ENCODE measurements at regions not wholly inside any gene's neighbourhood (a gene's known extent, or its start where the extent isn't known, plus 50 kb on each side); places are given as distances from the start of the nearest gene placed in this dataset.

GRCh38 chr3:72115307-72115706 lies 330.4 kb upstream of the PROK2 start:
- TF ChIP-seq POLR2AphosphoS5 (IDR thresholded peaks at IDR 0.05; ENCODE audit: low read depth, low read length) (no peak), POLR2A (IDR thresholded peaks at IDR 0.05; ENCODE audit: low read depth, low read length) (no peak), SPI1 (IDR thresholded peaks at IDR 0.05; ENCODE audit: low read depth, low read length) (no peak), TAF1 (IDR thresholded peaks at IDR 0.05; ENCODE audit: low read depth, low read length) (no peak)

Data from GM12891 (cell line).